ENCODE measurements at regions not wholly inside any gene's neighbourhood (a gene's known extent, or its start where the extent isn't known, plus 50 kb on each side); places are given as distances from the start of the nearest gene placed in this dataset.
"Not testable (repeated sequence)": the region's sequence is repeated elsewhere in the genome, so short reads cannot be mapped to it uniquely, and the experiment has no call there.

DNA sequence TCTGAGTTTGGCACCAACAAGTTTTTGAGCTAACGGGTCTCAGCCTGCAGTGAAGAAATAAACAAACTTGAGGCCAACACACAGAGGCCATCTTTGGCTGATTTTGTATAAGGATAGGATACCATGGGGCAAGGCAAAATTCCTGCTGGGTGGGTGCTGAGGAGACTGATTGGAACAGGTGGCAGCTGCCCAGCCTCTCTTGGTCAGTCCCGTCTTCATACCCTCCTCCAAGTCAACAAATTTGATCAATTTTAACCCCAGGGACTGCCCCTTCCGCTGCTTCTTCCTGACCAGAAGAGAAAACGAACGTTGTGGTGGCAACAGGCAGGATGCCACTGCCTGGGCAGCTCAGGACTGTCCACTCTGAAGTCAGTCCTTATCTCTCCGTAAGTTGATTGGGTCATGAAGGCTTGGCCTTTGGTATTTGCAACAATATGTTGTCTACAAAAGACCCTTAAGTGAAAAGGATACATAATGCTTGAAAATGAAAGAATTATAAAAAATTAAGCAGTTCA lies 139.3 kb downstream of the SPP2 start:
- DNase-seq (ENCODE audit: low spot score), result no peak

DNA sequence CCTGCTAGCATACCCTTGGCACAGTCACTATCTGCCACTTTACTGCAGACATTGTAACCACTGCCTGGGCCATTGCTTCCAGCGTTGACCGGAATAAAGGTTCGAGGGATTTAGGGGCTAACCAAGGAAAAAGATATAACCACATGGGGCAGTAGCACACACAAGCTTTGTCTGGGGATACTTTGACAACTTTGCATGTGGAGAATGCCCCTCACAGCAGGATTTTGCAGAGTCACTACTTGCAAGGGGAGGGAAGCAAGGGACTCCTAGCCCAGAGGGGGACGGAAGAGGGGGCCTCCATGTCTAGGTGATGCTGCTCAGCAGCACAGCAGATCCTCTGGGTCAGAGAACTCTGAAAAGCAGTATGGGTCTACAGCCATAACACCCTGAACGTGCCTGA lies 138.7 kb downstream of the SPP2 start:
- DNase-seq (ENCODE audit: low spot score), result no peak

DNA sequence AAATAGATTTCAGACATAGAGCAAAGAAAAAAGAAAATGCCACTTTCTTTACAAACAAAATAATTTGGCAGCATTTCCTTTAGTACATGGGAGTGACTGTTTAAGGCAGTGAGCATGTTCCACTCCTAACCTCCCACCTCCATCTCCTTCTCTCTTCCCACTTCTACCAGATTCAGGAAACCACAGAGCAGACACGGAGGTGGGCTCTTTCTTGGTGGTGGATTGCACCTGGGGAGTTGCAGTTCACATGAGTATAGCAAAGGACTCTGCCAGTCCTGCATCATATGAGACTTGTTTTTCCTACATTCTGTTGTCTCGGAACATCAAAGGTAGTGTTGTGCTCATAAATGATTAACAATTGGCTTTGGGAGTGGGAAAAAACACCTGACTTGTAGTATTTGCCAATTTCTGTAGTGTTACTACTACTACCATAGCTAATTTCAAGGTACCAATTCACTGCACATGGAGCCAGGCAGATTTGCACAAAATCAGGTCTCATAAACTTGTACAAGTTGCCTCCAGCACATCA lies 137.2 kb downstream of the SPP2 start:
- no peak for DNase-seq (ENCODE audit: low spot score)

DNA sequence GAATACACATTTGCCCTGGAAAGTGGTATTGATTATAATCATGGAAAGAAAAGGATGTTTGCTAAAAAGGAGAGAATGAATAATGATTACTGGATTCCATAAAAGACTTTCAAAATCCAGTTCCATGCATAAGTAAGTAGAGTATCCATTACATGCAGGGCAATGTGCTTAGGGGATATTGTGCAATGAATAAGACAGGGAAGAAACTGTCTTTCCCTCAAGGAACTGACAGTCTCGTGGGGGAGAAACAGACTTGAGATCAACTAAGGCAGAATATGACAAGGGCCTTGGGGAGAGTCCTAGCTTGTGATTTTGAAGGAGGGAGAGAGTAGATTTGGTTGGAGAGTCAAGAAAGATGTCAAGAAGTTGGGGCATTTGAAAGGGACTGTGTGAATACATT lies 130.6 kb downstream of the SPP2 start:
- DNase-seq (ENCODE audit: low spot score), result no peak

DNA sequence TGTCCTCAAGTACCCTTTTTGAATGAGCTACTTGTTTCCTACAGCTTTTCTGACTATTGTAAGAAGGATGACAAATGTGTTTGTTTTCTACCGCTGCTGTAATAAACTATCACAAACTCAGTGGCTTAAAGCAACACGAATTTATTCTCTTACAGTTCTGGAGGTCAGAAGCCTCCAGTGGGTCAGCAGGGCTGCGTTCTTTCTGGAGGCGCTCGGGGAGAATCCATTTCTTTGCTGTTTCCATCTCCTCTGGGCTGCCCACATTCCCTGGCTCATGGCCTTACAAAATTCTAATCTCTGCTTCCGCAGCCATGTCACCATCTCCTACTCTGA lies 128.5 kb downstream of the SPP2 start:
- no peak for DNase-seq (ENCODE audit: low spot score)

DNA sequence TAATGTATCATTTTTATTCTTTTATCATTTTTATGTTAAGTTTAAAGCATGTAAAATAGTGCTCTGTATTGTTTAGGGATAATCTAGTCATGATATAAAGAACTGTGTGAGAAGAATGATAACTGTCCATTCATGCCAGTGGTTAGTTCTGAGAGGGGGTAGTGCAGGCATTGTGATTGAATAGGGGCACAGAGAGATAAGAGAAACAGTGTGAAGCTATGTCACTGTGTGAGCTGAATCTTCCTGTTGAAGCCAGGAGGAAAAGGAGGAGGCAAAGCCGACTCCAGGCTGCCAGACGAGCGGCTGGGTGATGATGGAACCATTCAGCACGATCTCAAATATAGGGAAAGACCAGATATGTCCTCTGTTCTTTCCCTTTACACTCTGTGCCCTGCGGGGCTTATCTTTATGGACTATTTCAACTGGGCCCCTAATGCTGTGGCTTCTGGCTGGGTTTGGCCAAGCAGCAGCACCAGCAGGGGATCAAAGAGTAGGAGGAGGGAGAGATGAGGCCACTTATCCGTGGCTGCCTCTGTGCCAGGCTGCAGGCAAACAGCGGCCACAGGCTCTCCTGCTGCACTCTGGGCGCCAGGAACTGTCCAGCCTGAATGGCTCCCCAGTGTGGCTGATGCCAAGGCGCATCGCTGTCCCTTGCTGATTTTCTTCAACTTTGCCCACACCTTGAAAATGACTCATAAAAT lies 128.0 kb downstream of the SPP2 start:
- no peak for DNase-seq (ENCODE audit: low spot score)

DNA sequence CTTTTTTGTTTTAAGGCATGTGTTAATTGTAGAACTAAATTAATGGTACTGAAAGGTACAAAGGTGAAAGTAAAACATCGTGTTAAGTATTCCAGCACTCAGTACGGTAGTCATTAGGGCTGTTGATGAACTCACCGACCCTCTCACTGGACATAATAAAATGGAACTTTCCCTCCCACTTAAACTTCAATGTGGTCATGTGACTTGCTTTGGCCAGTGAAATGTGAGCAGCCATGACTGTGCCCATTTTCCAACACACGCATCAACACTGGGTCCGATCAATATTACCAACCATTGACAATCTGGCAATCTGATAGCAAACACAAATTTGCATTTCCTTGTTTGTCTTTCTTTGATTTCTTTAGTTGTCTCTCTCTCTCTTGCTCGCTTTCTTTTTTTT lies 125.1 kb downstream of the SPP2 start:
- no peak for DNase-seq (ENCODE audit: low spot score)

DNA sequence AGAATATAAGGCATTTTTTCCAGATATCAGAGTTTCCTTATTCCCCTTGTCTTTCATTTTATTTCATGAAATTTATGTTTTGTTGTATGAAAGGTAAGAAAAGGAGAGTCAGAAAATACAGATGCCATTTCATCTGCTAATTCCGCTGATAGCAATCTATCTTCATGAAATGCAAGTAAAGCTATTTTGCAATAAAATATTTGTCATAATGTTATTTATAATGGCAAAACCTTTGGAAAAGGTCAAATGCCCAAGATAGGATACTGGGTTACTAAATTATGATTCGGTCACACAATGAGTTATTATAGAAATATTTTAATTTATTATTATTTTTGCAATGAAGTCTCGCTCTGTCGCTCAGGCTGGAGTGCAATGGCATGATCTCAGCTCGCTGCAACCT lies 124.2 kb downstream of the SPP2 start:
- no peak for DNase-seq (ENCODE audit: low spot score)

DNA sequence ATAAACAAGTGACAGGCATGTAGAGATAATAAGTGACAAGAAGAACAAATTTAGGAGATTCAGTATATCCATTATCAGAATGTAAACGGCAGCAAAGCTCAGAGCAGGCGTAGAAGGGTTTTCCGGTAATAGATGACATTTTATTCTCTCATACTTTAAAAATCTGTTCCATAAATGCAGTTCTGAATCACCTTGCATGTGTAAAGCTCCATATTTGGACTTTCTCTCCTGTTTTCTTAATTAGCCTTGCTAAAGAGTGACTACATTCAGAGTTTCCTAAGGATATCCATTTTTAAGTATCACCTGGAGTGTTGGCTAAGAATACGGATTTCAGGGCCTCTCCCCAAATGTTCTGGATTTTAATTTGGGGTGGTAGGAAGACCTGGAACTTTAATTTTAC lies 122.0 kb downstream of the SPP2 start:
- DNase-seq (ENCODE audit: low spot score), result no peak

DNA sequence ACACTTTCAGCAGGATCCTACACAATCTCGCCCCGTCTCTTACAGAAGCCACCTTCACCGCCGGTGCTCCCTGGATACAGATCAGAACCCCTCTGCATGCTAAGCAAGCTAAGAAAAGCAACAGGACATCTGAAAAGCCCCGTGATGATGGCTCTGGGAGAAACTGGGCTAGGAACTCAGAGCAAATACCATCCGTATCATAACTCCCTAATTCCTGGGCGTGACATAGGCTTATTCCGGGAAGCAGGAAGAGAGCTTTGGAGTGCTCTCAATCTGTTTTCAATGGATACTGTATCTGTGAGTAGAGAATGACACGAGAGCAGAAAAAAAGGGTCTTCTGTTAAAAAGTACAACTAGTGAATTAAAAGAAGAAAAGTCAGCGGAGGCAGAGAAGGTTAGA lies 121.6 kb downstream of the SPP2 start:
- no peak for DNase-seq (ENCODE audit: low spot score)

DNA sequence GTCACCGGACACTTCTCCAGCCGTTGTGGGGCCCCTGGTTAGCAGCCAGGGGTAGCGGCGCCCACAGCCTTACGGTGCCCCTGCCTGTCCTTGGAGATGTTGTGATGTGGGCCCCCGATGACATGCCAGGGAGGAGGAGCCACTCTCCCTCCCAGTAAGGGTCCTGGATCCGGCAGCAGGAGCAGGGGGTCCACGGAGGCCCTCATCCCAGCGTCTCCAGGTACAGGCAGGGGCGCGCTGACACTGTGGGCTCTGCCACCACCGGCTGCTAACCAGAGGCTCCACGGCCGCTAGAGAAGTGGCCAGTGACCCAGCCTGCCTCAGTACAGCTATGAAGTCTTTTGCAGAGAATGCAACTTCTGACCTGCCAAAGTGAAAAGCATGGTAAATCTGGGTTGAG lies 121.2 kb downstream of the SPP2 start:
- no peak for DNase-seq (ENCODE audit: low spot score)

DNA sequence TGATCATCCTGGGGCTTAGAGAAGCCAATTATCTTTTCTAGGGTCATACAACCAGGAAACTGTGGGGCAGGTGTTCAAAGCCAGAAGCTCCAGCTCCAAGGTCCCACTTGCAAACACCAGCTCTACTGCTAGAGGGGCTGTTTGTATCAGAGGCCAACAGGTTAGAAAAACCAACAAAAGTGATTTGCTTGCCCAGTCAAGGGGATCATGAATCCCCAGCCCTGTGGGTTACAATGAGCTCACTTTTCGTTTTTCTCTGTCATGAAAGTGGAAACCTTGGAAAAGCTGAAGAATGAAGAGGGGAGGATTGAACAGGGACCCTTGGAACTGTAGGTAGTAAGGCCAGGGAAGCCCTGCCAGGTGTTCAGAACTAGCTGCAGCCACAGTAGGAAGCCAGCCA lies 119.2 kb downstream of the SPP2 start:
- no peak for DNase-seq (ENCODE audit: low spot score)

DNA sequence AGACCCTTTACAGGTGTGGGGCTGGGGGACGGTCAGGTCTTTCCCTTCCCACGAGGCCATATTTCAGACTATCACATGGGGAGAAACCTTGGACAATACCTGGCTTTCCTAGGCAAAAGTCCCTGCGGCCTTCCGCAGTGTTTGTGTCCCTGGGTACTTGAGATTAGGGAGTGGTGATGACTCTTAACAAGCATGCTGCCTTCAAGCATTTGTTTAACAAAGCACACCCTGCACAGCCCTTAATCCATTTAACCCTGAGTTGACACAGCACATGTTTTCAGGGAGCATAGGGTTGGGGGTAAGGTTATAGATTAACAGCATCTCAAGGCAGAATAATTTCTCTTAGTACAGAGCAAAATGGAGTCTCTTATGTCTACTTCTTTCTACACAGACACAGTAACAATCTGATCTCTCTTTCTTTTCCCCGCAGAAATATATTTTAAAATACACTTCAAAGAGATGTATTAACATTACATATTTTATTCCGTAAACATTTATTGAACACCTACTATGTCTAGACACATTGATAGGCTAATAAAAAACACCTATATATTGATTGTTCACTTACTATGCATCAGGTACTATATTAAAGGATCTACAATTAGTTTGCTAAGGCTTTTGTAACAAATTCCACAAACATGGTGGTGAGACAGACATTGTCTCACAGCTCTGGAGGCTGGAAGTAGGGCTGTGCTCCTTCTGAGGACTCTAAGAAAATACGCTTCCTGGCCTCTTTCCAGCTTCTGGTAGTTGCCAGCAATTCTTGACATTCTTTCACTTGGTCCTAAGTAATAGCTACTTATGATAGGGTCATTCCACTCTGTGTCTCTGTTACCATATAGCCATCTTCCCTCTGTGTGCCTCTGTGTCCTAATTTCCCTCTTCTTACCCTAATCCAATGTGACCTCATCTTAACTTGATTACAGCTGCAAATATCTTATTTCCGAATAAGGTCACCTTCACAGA lies 118.4 kb downstream of the SPP2 start:
- not testable (repeated sequence) for DNase-seq (ENCODE audit: low spot score)

DNA sequence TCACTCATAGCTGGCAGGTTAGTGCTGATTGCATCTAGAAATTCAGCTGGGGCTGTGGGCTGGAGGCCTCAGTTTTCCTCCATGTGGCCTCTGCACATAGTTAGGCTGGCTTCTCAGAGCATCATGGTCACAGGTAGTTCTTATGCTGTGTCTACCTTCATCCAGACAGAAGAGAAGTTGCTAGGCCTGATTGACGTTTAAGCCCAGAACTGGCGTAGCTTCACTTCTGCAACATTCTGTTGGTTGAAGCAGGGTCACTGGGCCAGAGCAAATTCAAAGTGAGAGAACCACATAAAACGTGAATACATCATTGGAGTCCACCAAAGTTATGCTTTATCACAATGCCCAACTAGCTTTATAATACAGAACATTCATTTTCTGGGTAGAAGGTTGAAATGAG lies 116.0 kb downstream of the SPP2 start:
- DNase-seq (ENCODE audit: low spot score), result no peak

DNA sequence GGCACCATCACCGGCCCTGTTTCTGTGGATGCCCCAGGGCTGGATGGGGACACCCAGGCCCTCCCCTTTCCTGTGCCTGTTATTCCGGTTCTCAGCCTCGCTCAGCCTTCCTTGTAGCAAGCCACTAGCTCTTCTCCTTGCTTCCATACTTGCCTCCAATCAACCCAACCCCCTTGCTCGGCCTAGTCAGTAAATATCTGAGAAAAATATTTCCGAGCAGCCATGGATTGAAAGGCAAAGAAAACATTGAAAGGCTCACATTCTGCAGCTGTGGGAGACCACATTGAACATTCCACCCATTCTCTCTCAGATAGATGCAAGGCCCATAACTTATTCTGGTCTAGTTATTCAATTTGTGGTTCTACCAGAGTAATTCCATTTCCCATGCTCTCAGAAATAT lies 114.9 kb downstream of the SPP2 start:
- no peak for DNase-seq (ENCODE audit: low spot score)

DNA sequence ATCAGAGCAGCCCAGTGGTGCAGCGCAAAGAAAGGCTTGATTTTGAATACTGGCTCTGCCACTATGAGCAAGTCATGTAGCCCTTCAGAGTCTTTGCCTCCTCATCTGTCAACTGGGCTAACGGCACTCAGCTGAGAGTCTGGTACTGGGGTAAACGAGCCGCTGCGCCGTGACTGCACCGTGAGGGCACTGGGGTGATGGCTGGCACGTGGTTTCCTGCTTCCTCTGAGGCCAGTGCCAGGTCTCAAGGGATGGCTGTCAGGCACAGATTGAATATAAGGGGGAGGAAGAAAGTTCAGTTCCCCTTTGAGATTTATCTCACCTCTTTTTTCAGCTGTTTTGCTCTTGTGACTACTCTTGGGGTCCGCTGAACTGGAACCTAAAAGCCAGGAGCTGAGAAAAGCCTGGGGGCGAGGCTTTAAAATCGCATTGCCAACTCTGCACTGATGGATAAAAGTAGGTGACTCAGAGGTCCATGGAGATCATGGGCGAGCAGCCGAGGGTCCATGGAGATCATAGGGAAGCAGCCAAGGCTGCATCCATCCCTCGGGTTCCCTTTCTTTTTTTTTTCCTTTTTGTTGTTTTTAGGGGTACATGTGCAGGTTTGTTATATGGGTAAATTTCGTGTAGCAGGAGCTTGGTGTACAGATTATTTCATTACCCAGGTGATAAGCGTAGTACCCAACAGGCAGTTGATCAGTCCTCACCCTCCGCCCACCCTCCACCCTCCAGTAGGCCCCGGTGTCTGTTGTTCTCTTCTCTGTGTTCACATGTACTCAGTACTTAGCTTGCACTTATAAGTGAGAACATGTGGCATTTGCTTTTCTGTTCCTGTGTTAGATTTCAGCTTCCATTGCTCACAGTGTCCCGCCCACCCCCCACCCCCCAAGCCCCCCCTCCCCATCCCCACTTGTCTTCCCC lies 114.3 kb downstream of the SPP2 start:
- DNase-seq (ENCODE audit: low spot score), result no peak

DNA sequence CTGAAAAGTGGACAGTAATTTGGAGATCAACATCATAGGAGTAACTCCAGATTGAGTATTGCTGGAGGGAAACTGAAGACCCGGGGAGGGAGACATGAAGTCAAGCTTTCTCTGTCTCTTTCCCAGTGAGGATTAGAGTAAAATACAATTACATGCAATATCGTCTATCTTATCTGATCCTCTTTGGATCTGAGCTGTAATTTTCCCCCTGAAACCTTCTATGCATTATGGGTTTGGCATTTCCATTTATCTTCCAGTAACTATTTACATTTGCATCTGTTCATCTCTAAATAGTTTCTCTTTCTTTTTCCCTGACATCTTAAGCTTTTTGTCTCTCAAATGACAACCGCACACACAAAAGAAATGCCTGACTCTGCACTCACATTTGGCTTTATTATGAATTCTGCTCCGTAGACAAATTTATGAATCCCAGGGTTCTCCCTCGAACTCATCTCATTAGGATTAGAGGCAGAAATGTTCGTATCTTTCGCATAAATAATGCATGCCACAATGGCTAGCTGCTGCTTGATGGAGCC lies 113.1 kb downstream of the SPP2 start:
- DNase-seq (ENCODE audit: low spot score), result no peak

DNA sequence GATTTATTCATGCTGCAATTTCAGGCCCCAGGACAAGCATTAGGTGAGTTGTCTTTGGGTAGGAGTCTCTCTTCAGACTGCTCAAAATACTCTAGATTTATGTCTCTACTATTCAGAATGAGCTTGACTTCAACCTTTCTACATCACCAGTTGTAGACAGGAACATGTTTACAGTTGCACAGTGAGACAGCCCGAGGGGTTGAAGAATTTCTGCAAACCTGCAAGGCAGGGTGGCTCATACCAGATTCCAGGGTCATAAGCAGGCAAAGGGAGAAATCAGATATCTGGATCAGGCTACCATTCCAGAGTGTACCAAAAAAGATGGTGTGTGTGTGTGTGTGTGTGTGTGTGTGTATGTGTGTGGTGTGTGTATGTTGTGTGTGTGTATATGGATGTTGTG lies 112.4 kb downstream of the SPP2 start:
- DNase-seq (ENCODE audit: low spot score), result no peak

DNA sequence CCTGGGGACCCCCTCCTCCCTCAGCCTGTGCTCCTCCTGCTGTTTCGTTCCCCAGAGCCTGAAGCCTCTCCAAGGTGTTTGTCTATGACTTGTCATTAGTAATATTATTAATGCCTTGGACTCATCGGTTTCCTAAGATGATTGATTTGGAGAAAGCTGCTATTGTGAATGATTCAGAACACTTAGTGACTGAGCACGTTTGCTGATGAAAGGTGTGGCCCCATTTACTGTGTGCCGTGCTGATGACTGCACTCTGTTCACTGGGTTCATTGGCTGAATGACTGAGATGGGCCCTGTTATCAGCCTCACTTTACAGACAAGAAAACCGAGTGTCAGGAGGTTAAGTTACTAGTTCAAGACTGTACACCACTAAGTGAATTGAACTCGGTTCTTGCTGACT lies 111.4 kb downstream of the SPP2 start:
- no peak for DNase-seq (ENCODE audit: low spot score)

DNA sequence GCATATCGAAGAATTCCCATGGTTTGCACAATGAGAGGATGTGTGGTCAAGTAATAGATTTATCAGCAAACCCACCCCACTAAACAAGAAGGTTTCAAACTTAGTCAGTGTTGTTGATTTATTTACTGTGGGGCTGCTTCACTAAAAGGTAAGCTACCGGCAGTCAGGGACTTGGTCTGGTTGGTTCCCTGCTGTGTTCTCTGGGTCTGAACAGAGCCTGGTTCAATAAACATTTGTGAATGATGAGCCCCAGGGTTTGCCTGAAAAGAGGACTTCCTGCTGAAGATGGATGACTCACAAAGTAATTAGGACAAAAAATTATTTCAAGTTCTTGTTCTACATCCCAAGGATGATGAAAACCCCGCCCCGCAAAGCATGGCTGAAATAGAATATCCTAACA lies 108.3 kb downstream of the SPP2 start:
- no peak for DNase-seq (ENCODE audit: low spot score)

DNA sequence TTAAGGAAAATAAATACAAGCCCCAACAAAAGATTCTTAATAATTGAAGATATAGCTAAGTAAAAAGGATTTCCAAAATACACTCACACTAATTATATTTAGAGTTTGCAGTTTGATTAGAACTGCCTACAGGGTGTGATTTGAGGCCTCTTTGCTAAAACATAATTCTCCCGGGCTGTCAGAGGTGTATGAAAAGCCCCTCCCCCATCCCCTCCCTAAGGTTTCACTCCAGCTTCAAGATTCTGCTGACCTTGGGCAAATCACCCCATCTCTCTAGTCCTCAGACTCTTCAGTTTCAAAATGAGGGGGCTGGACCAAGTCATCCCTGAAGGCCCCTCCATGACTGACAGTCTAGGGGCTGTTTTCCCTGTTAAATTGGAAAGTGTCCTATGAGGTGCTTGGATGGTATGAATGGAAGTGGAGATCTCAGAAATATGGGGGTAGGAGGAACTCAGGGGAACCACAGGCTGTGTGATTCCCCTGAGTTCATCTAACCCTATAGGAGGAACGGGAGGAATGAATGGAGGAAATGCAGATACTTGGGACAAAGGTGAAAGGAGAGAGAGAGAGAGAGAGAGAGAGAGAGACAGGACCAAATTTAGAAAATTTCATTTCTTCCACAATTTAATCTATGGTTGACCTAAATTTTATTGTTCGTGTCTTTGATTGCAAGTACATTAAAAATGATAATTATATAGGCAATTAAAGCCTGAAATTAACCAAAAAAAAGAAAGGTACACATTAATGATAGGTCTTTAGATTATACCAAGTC lies 107.5 kb downstream of the SPP2 start:
- DNase-seq (ENCODE audit: low spot score), result no peak
